GM19395 (cell line): ENCODE measurements at regions not wholly inside any gene's neighbourhood (a gene's known extent, or its start where the extent isn't known, plus 50 kb on each side); places are given as distances from the start of the nearest gene placed in this dataset.
"Not testable (repeated sequence)": the region's sequence is repeated elsewhere in the genome, so short reads cannot be mapped to it uniquely, and the experiment has no call there.

Experiments used
- ATAC-seq: cut with Tn5 transposase; IDR thresholded peaks from one replicate; pipeline ENCODE4 v1.9.1; 2021; ENCODE audit warnings: mild to moderate bottlenecking, moderate library complexity; ENCODE audit not compliant: unreplicated experiment

- ATAC-seq = no peak
Measured at GRCh38 chr18:39188278-39188677, 1622.7 kb upstream of the CELF4 start.

GRCh38 chr18:39186008-39186407, 1620.4 kb upstream of the CELF4 start:
- no peak for ATAC-seq

- no peak for ATAC-seq
Measured at GRCh38 chr18:39184176-39184575, 1618.6 kb upstream of the CELF4 start.

- no peak for ATAC-seq
Measured at GRCh38 chr18:39178166-39178565, 1612.6 kb upstream of the CELF4 start.

GRCh38 chr18:39172695-39173421, 1607.3 kb upstream of the CELF4 start:
- no peak for ATAC-seq

GRCh38 chr18:39168723-39169122, 1603.1 kb upstream of the CELF4 start:
- no peak for ATAC-seq

- ATAC-seq = no peak
Measured at GRCh38 chr18:39167990-39168389, 1602.4 kb upstream of the CELF4 start.

GRCh38 chr18:39166776-39167175, 1601.2 kb upstream of the CELF4 start:
- ATAC-seq = no peak

GRCh38 chr18:39162013-39162827, 1596.6 kb upstream of the CELF4 start:
- ATAC-seq = no peak

GRCh38 chr18:39149211-39149806, 1583.7 kb upstream of the CELF4 start:
- ATAC-seq = no peak

GRCh38 chr18:39134255-39134654, 1568.7 kb upstream of the CELF4 start:
- no peak for ATAC-seq

- ATAC-seq = not testable (repeated sequence)
Measured at GRCh38 chr18:39127538-39127937, 1561.9 kb upstream of the CELF4 start.

- ATAC-seq = no peak
Measured at GRCh38 chr18:39113790-39114189, 1548.2 kb upstream of the CELF4 start.

GRCh38 chr18:39105104-39105503, 1539.5 kb upstream of the CELF4 start:
- ATAC-seq = no peak

GRCh38 chr18:39072970-39073369, 1507.4 kb upstream of the CELF4 start:
- ATAC-seq = no peak

- ATAC-seq = no peak
Measured at GRCh38 chr18:39062426-39062825, 1496.8 kb upstream of the CELF4 start.

GRCh38 chr18:39058386-39059000, 1492.9 kb upstream of the CELF4 start:
- ATAC-seq = no peak

- no peak for ATAC-seq
Measured at GRCh38 chr18:39057423-39058064, 1491.9 kb upstream of the CELF4 start.

GRCh38 chr18:39053571-39053970, 1488.0 kb upstream of the CELF4 start:
- no peak for ATAC-seq

- no peak for ATAC-seq
Measured at GRCh38 chr18:39051013-39051412, 1485.4 kb upstream of the CELF4 start.

- no peak for ATAC-seq
Measured at GRCh38 chr18:39039813-39040212, 1474.2 kb upstream of the CELF4 start.
